B cell (primary cell): ENCODE measurements at regions not wholly inside any gene's neighbourhood (a gene's known extent, or its start where the extent isn't known, plus 50 kb on each side); places are given as distances from the start of the nearest gene placed in this dataset.

Source experiments
- ATAC-seq: fragments of 200-7000 bp; cut with Tn5 transposase; one replicate; pipeline ENCODE4 v1.10.0; 2021; ENCODE audit warnings: low read depth, mild to moderate bottlenecking, moderate number of reproducible peaks, moderate library complexity
- CTCF ChIA-PET: fragments of 350-600 bp; sonication (Branson Sonifier 250); formaldehyde crosslinking; loops from one replicate; lab custom pipeline; 2021; ENCODE audit warnings: antibody characterized with exemption, inconsistent platforms; lab: Charles Lee
- POLR2A ChIA-PET: fragments of 350-600 bp; sonication (Branson Sonifier 250); formaldehyde crosslinking; loops from one replicate; lab custom pipeline; 2021; ENCODE audit warnings: antibody characterized with exemption; lab: Charles Lee
- DNase-seq: peaks from one replicate; pipeline ENCODE4 v3.0.0; 2013
- H2AFZ ChIP-seq: 2 replicates; pipeline ENCODE4 v1.6.1; 2012; ENCODE audit warnings: mild to moderate bottlenecking, low read depth, low read length; ENCODE audit not compliant: insufficient read depth, poor library complexity, severe bottlenecking
- H3K27ac ChIP-seq, 2 donors: 1 replicate in 1 of 2; 2 replicates in 1 of 2; pipeline ENCODE4 v1.5.1; 2012 to 2013; ENCODE audit warnings: low read length in 2 of 2, mild to moderate bottlenecking in 2 of 2, moderate library complexity in 1 of 2
- H3K27me3 ChIP-seq, 4 experiments: fragments of 200-600 bp in 1 of 4; sonication (generic) in 1 of 4; replicated peaks in 1 of 4; 1 replicate in 2 of 4; 2 replicates in 2 of 4; pipeline versions ENCODE4 v1.6.1 to v1.7.0; 2013 to 2016; ENCODE audit warnings: low read length in 3 of 4, mild to moderate bottlenecking in 2 of 4, mixed read lengths in 1 of 4, moderate library complexity in 1 of 4; ENCODE audit not compliant: insufficient read depth in 4 of 4, control insufficient read depth in 3 of 4; ENCODE audit errors: control extremely low read depth in 1 of 4
- H3K36me3 ChIP-seq, 2 experiments: replicated peaks in 1 of 2; 1 replicate in 1 of 2; 2 replicates in 1 of 2; pipeline versions ENCODE4 v1.6.1 to v1.7.1; 2013; ENCODE audit warnings: low read length in 1 of 2; ENCODE audit not compliant: insufficient read depth in 2 of 2, control insufficient read depth in 1 of 2; ENCODE audit errors: control extremely low read depth in 1 of 2, extremely low read depth in 1 of 2
- H3K4me1 ChIP-seq, 2 donors: fragments of 200-600 bp in 1 of 2; sonication (generic) in 1 of 2; 1 replicate in 1 of 2; 2 replicates in 1 of 2; pipeline versions ENCODE4 v1.5.1 to v1.6.1; 2013 to 2017; ENCODE audit warnings: low read length in 2 of 2; ENCODE audit not compliant: control insufficient read depth in 2 of 2, insufficient read depth in 2 of 2
- H3K4me2 ChIP-seq: replicated peaks from 2 replicates; pipeline ENCODE3; 2012; ENCODE audit warnings: mild to moderate bottlenecking, low read depth, low read length; ENCODE audit not compliant: poor library complexity, severe bottlenecking
- H3K4me3 ChIP-seq, 5 experiments: fragments of 200-600 bp in 1 of 5; sonication (generic) in 1 of 5; 1 replicate in 3 of 5; 2 replicates in 2 of 5; pipeline versions ENCODE4 v1.5.1 to v1.7.0; 2011 to 2016; ENCODE audit warnings: low read length in 4 of 5, mild to moderate bottlenecking in 4 of 5, low read depth in 2 of 5, control low read depth in 1 of 5, moderate library complexity in 1 of 5; ENCODE audit not compliant: insufficient read depth in 1 of 5; ENCODE audit errors: control extremely low read depth in 1 of 5, extremely low read depth in 1 of 5
- H3K79me2 ChIP-seq: fragments of 200-600 bp; sonication (generic); one replicate; pipeline ENCODE4 v1.6.0; 2016; ENCODE audit warnings: low read length; ENCODE audit not compliant: control insufficient read depth, insufficient read depth
- H3K9ac ChIP-seq: fragments of 200-600 bp; sonication (generic); 2 replicates; pipeline ENCODE4 v1.6.1; 2017; ENCODE audit warnings: mild to moderate bottlenecking, low read length, moderate library complexity
- H3K9me3 ChIP-seq, 3 donors: one replicate each; pipeline versions ENCODE4 v1.6.1 to v1.7.1; 2013; ENCODE audit warnings: low read length in 2 of 3; ENCODE audit not compliant: control insufficient read depth in 2 of 3, insufficient read depth in 1 of 3; ENCODE audit errors: control extremely low read depth in 1 of 3
- H4K20me1 ChIP-seq: 2 replicates; pipeline ENCODE4 v1.6.0; 2012; ENCODE audit warnings: mild to moderate bottlenecking, low read length; ENCODE audit not compliant: insufficient read depth, control insufficient read depth, poor library complexity, severe bottlenecking
- H3K27ac Mint-ChIP-seq: one replicate; pipeline ENCODE4 v1.8.0; 2021; ENCODE audit warnings: mixed read lengths
- H3K27me3 Mint-ChIP-seq: one replicate; pipeline ENCODE4 v1.8.0; 2021; ENCODE audit warnings: mixed read lengths
- H3K4me1 Mint-ChIP-seq: one replicate; pipeline ENCODE4 v1.8.0; 2021; ENCODE audit warnings: mixed read lengths
- H3K4me3 Mint-ChIP-seq: one replicate; pipeline ENCODE4 v1.8.0; 2021; ENCODE audit warnings: mixed read lengths
- H3K9me3 Mint-ChIP-seq: one replicate; pipeline ENCODE4 v1.8.0; 2022; ENCODE audit warnings: mixed read lengths; ENCODE audit not compliant: insufficient read depth
- CTCF ChIP-seq: fragments of 200-600 bp; IDR thresholded peaks from one replicate; pipeline ENCODE4 v1.8.0; 2022; ENCODE audit warnings: antibody characterized with exemption, mild to moderate bottlenecking
- EZH2 ChIP-seq: IDR thresholded peaks from 2 replicates; pipeline ENCODE4 v1.6.1; 2012; ENCODE audit warnings: borderline replicate concordance, low read depth, mild to moderate bottlenecking, moderate library complexity, low read length; ENCODE audit not compliant: insufficient read depth, poor library complexity, severe bottlenecking
- WGBS: methylation state at CpG from one replicate; pipeline ENCODE4 v1.1.5; 2013; ENCODE audit warnings: missing lambda C conversion rate; ENCODE audit not compliant: insufficient coverage; 5-methylcytosine and 5-hydroxymethylcytosine counted together
- intact Hi-C: fragments of 100-400 bp; cut with micrococcal nuclease; formaldehyde crosslinking; loops from one replicate; pipeline ENCODE4 v1.10.0; 2022

GRCh38 chr1:38293567-38293966 is 247.0 kb upstream of the POU3F1 start:
- Mint-ChIP-seq H3K27ac (no peak overlapping the region), H3K4me3 (no peak overlapping the region), H3K4me1 (peaks cover 13% of the 10 kb centered on the region), H3K9me3 (no peaks in the 10 kb centered on the region), H3K27me3 (peaks cover 54% of the 10 kb centered on the region)
- POLR2A ChIA-PET: no interaction called here
- H3K9ac ChIP-seq: no peak overlapping the region
- H3K27me3 ChIP-seq: peaks cover 0 to 45% (median 12%) of the 10 kb centered on the region in 4 experiments
- 78% methylated on average over 4 of the region's 4 CpGs for WGBS
- H3K4me2 ChIP-seq: no peak overlapping the region
- ATAC-seq: no peak
- no peak overlapping the region for H2AFZ ChIP-seq
- TF ChIP-seq CTCF (no peak), EZH2 (no peak)
- CTCF ChIA-PET: no interaction called here
- H3K79me2 ChIP-seq: no peaks in the 10 kb centered on the region
- H3K4me1 ChIP-seq: peaks cover 4 to 8% of the 10 kb centered on the region in 2 donors
- H3K27ac ChIP-seq: no peak overlapping the region
- H3K4me3 ChIP-seq: no peak overlapping the region
- H3K9me3 ChIP-seq: peaks cover 0 to 6% (median 0%) of the 10 kb centered on the region in 3 donors
- intact Hi-C loops: no loop called here
- DNase-seq: no peak
- no peaks in the 10 kb centered on the region for H3K36me3 ChIP-seq
- H4K20me1 ChIP-seq: no peaks in the 10 kb centered on the region

GRCh38 chr1:38292969-38293368 is 246.4 kb upstream of the POU3F1 start:
- Histone ChIP-seq H3K36me3 (no peaks in the 10 kb centered on the region), H3K27me3 (peaks cover 0 to 41% (median 12%) of the 10 kb centered on the region in 4 experiments), H3K79me2 (no peaks in the 10 kb centered on the region), H3K4me1 (peaks cover 4 to 8% of the 10 kb centered on the region in 2 donors), H3K27ac (no peak overlapping the region), H2AFZ (no peak overlapping the region), H3K9ac (no peak overlapping the region), H4K20me1 (no peaks in the 10 kb centered on the region), H3K4me2 (no peak overlapping the region), H3K4me3 (no peak overlapping the region), H3K9me3 (peaks cover 0 to 6% (median 0%) of the 10 kb centered on the region in 3 donors)
- Mint-ChIP-seq H3K4me1 (peaks cover 13% of the 10 kb centered on the region), H3K9me3 (no peaks in the 10 kb centered on the region), H3K27ac (no peak overlapping the region), H3K27me3 (peaks cover 49% of the 10 kb centered on the region), H3K4me3 (peak overlapping the region; percentile 55)
- intact Hi-C loops: no loop called here
- POLR2A ChIA-PET: no interaction called here
- DNase-seq (no peak), ATAC-seq (no peak)
- CTCF ChIA-PET: no interaction called here
- WGBS: 80% methylated on average over 2 of the region's 3 CpGs
- TF ChIP-seq EZH2: no peak
- TF ChIP-seq CTCF: no peak
